VCaP (cell line): ENCODE measurements at regions not wholly inside any gene's neighbourhood (a gene's known extent, or its start where the extent isn't known, plus 50 kb on each side); places are given as distances from the start of the nearest gene placed in this dataset.

ENCODE experiments used
- H3K27ac ChIP-seq: fragments of 450-650 bp; 2 replicates; pipeline ENCODE4 v1.5.1; 2017
- TF ChIP-seq, protein P1 (sequence below): fragments of 450-650 bp; conservative IDR thresholded peaks from 2 replicates; pipeline ENCODE4 v1.5.1; 2017; ENCODE audit warnings: mild to moderate bottlenecking, moderate library complexity

DNA sequence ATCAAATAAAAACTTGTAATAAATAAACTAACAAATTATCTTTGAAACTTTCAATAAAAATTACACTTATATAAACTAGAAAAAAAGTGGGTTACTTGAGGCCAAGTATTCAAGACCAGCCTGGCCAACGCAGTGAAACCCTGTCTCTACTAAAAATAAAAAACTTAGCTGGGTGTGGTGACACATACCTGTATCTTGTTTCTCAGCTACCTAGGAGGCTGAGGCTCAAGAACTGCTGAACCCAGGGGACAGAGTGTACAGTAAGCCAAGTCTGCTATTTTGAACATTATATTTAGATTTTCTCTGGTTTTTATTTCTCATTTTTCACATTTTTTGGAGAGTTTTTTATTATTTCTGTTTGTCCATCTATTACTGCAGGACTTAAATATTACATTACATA, 1397.6 kb upstream of the B3GALT2 start:
- H3K27ac ChIP-seq: no peak overlapping the region
- TF ChIP-seq, protein P1, sequence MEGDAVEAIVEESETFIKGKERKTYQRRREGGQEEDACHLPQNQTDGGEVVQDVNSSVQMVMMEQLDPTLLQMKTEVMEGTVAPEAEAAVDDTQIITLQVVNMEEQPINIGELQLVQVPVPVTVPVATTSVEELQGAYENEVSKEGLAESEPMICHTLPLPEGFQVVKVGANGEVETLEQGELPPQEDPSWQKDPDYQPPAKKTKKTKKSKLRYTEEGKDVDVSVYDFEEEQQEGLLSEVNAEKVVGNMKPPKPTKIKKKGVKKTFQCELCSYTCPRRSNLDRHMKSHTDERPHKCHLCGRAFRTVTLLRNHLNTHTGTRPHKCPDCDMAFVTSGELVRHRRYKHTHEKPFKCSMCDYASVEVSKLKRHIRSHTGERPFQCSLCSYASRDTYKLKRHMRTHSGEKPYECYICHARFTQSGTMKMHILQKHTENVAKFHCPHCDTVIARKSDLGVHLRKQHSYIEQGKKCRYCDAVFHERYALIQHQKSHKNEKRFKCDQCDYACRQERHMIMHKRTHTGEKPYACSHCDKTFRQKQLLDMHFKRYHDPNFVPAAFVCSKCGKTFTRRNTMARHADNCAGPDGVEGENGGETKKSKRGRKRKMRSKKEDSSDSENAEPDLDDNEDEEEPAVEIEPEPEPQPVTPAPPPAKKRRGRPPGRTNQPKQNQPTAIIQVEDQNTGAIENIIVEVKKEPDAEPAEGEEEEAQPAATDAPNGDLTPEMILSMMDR: no peak

DNA sequence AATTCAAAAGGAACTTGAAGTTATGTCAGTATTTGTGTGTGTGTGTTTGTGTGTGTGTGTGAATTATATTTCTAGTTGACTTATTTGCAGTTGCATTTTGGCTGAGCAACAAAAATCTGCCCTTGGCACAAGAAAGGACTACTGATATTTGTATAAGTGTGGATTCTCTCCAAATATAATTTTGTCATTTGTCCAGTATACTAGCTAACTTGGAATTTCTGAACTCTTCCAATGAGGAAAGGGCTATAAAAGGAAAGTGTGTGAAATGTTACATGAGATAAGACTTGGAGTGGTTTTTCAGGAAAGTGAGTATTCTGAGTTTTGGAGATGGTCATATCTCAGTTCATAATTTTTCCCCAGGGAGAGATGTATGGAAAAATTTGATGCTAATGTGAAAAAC, 1384.1 kb upstream of the B3GALT2 start:
- TF ChIP-seq, protein P1: no peak
- H3K27ac ChIP-seq: no peak overlapping the region

DNA sequence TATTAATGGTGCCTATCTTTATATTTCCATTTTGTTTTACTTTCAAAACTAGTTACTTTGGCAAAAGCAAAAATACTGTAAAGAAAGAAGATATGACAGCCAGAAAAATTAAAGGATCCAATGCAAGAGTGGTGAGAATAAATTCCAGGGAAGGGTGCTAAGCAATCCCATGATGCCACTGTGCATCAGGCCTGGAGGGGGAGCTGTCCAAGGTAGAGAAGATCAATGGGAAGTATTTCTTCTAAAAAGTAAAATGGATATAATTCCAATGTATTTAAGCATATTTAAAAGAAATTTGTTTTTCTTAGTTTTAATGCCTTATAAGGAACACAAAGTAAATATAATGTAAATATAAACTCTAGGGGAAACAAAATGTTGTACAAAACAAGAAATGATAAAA, 1382.2 kb upstream of the B3GALT2 start:
- TF ChIP-seq, protein P1: no peak
- no peak overlapping the region for H3K27ac ChIP-seq

DNA sequence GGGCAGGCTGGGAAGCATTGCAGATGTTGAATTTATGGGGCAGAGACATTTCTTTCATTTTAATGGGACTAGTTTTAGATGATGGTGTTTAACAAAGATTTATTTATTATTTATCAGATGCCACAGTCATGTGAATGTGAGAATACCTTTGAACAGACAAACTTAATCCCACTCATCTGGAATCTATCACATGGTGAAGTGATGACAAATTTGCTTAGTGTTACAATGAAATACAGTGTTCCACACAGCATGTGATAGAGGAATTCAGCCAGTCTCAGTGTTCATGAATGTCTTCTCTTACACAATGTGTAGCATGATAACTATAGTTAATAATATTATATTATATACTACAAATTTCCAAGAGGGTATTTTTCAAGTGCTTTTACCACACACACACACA, 1361.7 kb upstream of the B3GALT2 start:
- TF ChIP-seq, protein P1: no peak
- no peak overlapping the region for H3K27ac ChIP-seq

DNA sequence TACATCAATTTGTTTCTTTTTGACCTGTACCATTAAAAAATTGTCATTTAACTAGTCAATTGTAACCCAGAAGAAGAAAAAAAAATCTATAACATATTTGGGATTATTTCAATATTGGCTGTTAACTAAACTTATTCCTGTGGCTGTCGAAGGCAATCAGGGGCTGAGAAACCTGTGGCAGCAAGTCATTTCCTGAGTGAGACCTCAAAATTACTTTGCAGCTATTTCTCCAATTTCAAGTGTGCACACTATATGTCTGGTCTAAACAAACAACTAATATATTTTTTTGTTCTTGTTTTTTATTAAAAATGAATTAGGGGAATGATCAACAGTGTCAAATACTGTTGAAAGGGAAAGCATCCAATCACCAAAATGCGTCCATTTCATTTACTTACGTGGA, 1357.6 kb upstream of the B3GALT2 start:
- TF ChIP-seq, protein P1: no peak
- H3K27ac ChIP-seq: no peak overlapping the region

DNA sequence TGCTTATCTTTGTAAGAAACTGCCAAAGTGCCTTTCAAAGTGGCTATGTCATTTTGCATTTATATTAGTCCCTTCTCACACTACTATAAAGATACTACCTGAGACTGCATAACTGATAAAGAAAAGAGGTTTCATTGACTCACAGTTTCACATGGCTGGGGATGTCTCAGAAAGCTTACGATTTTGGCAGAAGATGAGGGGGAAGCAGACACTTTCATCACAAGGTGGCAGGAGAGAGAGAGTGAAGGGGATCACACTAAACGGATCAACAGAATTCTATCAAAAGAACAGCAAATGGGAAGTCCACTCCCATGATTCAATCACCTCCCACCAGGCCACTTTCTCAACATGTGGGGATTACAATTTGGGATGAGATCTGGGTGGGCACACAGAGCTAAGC, 1352.0 kb upstream of the B3GALT2 start:
- TF ChIP-seq, protein P1: peak; percentile 19; the same call in 1 of the 2 replicates
- no peak overlapping the region for H3K27ac ChIP-seq

DNA sequence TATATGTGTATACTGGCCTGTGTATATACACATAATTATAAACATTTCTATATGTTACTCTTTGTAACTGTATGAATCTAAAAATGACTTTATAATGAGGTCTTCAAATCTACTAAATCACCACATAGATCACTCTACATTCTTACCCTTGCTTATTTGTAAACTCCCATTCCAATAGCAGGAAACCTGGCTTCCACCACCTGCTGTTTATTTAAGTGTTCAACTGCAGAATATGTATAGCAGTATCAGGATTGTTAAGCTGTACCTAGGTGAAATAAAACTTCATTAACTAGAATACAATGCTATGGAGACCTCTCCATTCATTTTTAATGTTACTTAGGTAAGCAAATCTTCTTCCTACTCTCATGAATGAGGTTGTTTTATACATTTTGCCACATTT, 1351.1 kb upstream of the B3GALT2 start:
- no peak overlapping the region for H3K27ac ChIP-seq
- TF ChIP-seq, protein P1: no peak

DNA sequence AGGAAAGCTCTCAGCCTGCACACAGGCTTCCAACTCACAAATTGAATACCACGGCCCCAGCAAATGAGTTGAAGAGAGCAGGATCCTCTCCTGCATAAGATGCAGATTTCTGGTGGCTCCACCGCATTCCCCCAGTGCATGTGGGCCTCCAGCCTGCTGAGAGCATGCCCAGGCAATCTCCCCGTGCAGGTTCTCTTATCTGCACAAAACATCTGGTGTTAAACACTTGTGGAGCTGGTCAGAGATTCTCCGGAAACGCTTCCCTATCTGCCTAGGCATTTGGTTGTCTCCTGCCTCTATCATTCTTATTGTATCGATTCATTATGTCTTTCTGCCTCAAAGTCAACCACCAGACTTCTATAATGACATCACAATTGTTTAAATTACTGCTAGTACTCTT, 1349.0 kb upstream of the B3GALT2 start:
- TF ChIP-seq, protein P1: no peak
- no peak overlapping the region for H3K27ac ChIP-seq
